ENCODE measurements at regions not wholly inside any gene's neighbourhood (a gene's known extent, or its start where the extent isn't known, plus 50 kb on each side); places are given as distances from the start of the nearest gene placed in this dataset.

- H3F3A ChIP-seq (ENCODE audit: insufficient read depth, low read length, poor library complexity, severe bottlenecking), result no peaks in the 10 kb centered on the region
- no peaks in the 10 kb centered on the region for H3K9me3 ChIP-seq (ENCODE audit: low read length)
- H3K27me3 ChIP-seq (ENCODE audit: insufficient read depth, low read depth, low read length), result no peaks in the 10 kb centered on the region
- no peak overlapping the region for H3K9ac ChIP-seq (ENCODE audit: low read length)
- TF ChIP-seq POLR2AphosphoS5 (IDR thresholded peaks at IDR 0.05) (no peak), RAD21 (conservative IDR thresholded peaks at IDR 0.05) (no peak), SMC3 (conservative IDR thresholded peaks at IDR 0.05; ENCODE audit: poor library complexity) (no peak), TAF1 (IDR thresholded peaks at IDR 0.05; ENCODE audit: low read depth) (no peak), MXI1 (conservative IDR thresholded peaks at IDR 0.05; ENCODE audit: poor library complexity, severe bottlenecking) (no peak), EZH2 (IDR thresholded peaks at IDR 0.05; ENCODE audit: borderline replicate concordance, insufficient read depth, low read length, poor library complexity, severe bottlenecking) (no peak)
- TF ChIP-seq, protein P1, sequence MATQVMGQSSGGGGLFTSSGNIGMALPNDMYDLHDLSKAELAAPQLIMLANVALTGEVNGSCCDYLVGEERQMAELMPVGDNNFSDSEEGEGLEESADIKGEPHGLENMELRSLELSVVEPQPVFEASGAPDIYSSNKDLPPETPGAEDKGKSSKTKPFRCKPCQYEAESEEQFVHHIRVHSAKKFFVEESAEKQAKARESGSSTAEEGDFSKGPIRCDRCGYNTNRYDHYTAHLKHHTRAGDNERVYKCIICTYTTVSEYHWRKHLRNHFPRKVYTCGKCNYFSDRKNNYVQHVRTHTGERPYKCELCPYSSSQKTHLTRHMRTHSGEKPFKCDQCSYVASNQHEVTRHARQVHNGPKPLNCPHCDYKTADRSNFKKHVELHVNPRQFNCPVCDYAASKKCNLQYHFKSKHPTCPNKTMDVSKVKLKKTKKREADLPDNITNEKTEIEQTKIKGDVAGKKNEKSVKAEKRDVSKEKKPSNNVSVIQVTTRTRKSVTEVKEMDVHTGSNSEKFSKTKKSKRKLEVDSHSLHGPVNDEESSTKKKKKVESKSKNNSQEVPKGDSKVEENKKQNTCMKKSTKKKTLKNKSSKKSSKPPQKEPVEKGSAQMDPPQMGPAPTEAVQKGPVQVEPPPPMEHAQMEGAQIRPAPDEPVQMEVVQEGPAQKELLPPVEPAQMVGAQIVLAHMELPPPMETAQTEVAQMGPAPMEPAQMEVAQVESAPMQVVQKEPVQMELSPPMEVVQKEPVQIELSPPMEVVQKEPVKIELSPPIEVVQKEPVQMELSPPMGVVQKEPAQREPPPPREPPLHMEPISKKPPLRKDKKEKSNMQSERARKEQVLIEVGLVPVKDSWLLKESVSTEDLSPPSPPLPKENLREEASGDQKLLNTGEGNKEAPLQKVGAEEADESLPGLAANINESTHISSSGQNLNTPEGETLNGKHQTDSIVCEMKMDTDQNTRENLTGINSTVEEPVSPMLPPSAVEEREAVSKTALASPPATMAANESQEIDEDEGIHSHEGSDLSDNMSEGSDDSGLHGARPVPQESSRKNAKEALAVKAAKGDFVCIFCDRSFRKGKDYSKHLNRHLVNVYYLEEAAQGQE (IDR thresholded peaks at IDR 0.05; ENCODE audit: borderline replicate concordance), result no peak
- no peak overlapping the region for H3K4me3 ChIP-seq (ENCODE audit: low read length)
- H2AFZ ChIP-seq (ENCODE audit: low read depth, low read length), result no peak overlapping the region
- no peak overlapping the region for H3K4me2 ChIP-seq (ENCODE audit: low read length)
- no peaks in the 10 kb centered on the region for H4K20me1 ChIP-seq (ENCODE audit: insufficient read depth)
- no peak overlapping the region for H3K27ac ChIP-seq (ENCODE audit: low read length)
- H3K9me2 ChIP-seq (ENCODE audit: insufficient read depth, low read length), result no peaks in the 10 kb centered on the region
- no peaks in the 10 kb centered on the region for H3K36me3 ChIP-seq (ENCODE audit: insufficient read depth, low read length)
- H3K79me2 ChIP-seq (replicated peaks; ENCODE audit: insufficient read depth, low read length), result no peaks in the 10 kb centered on the region
These were observed 197.5 kb downstream of the CCNG2 start for GRCh38 chr4:77354550-77354949.

GRCh38 chr4:77355731-77356130 is 198.7 kb downstream of the CCNG2 start:
- Histone ChIP-seq H3K4me2 (ENCODE audit: low read length) (no peak overlapping the region), H3K36me3 (ENCODE audit: insufficient read depth, low read length) (no peaks in the 10 kb centered on the region), H4K20me1 (ENCODE audit: insufficient read depth) (no peaks in the 10 kb centered on the region), H3K9me3 (ENCODE audit: low read length) (no peaks in the 10 kb centered on the region), H3K27me3 (ENCODE audit: insufficient read depth, low read depth, low read length) (no peaks in the 10 kb centered on the region), H3K9me2 (ENCODE audit: insufficient read depth, low read length) (no peaks in the 10 kb centered on the region), H3F3A (ENCODE audit: insufficient read depth, low read length, poor library complexity, severe bottlenecking) (no peaks in the 10 kb centered on the region), H3K4me3 (ENCODE audit: low read length) (no peak overlapping the region), H3K79me2 (replicated peaks; ENCODE audit: insufficient read depth, low read length) (no peaks in the 10 kb centered on the region), H3K9ac (ENCODE audit: low read length) (no peak overlapping the region), H3K27ac (ENCODE audit: low read length) (no peak overlapping the region), H2AFZ (ENCODE audit: low read depth, low read length) (no peak overlapping the region)
- TF ChIP-seq TAF1 (IDR thresholded peaks at IDR 0.05; ENCODE audit: low read depth), result no peak
- TF ChIP-seq POLR2AphosphoS5 (IDR thresholded peaks at IDR 0.05), result no peak
- no peak for TF ChIP-seq EZH2 (IDR thresholded peaks at IDR 0.05; ENCODE audit: borderline replicate concordance, insufficient read depth, low read length, poor library complexity, severe bottlenecking)
- TF ChIP-seq EP300 (conservative IDR thresholded peaks at IDR 0.05; ENCODE audit: poor library complexity, severe bottlenecking), result no peak
- no peak for TF ChIP-seq RAD21 (conservative IDR thresholded peaks at IDR 0.05)
- TF ChIP-seq MXI1 (conservative IDR thresholded peaks at IDR 0.05; ENCODE audit: poor library complexity, severe bottlenecking), result no peak
- TF ChIP-seq, protein P1 (IDR thresholded peaks at IDR 0.05; ENCODE audit: borderline replicate concordance), result no peak
- TF ChIP-seq, protein P2, sequence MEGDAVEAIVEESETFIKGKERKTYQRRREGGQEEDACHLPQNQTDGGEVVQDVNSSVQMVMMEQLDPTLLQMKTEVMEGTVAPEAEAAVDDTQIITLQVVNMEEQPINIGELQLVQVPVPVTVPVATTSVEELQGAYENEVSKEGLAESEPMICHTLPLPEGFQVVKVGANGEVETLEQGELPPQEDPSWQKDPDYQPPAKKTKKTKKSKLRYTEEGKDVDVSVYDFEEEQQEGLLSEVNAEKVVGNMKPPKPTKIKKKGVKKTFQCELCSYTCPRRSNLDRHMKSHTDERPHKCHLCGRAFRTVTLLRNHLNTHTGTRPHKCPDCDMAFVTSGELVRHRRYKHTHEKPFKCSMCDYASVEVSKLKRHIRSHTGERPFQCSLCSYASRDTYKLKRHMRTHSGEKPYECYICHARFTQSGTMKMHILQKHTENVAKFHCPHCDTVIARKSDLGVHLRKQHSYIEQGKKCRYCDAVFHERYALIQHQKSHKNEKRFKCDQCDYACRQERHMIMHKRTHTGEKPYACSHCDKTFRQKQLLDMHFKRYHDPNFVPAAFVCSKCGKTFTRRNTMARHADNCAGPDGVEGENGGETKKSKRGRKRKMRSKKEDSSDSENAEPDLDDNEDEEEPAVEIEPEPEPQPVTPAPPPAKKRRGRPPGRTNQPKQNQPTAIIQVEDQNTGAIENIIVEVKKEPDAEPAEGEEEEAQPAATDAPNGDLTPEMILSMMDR (IDR thresholded peaks at IDR 0.05; ENCODE audit: poor library complexity, severe bottlenecking), result no peak
- TF ChIP-seq SMC3 (conservative IDR thresholded peaks at IDR 0.05; ENCODE audit: poor library complexity), result no peak

Measured in neural cell (in vitro differentiated cells).